Islet of Langerhans (tissue), 1 donor: ENCODE measurements at regions not wholly inside any gene's neighbourhood (a gene's known extent, or its start where the extent isn't known, plus 50 kb on each side); places are given as distances from the start of the nearest gene placed in this dataset.
"Not testable (repeated sequence)": the region's sequence is repeated elsewhere in the genome, so short reads cannot be mapped to it uniquely, and the experiment has no call there.

Source experiments
- FAIRE-seq: peaks from one replicate; lab custom pipeline; 2011; peaks lifted over from hg19 to GRCh38; lab: Jason Lieb, UNC

- FAIRE-seq: no peak
These were observed 199.2 kb upstream of the SLC39A10 start for GRCh38 chr2:195457873-195458272.

GRCh38 chr2:195456771-195457170, 200.3 kb upstream of the SLC39A10 start:
- FAIRE-seq: no peak

- FAIRE-seq: no peak
These were observed 205.9 kb upstream of the SLC39A10 start for GRCh38 chr2:195451160-195451559.

GRCh38 chr2:195450552-195451113, 206.4 kb upstream of the SLC39A10 start:
- FAIRE-seq: no peak

DNA sequence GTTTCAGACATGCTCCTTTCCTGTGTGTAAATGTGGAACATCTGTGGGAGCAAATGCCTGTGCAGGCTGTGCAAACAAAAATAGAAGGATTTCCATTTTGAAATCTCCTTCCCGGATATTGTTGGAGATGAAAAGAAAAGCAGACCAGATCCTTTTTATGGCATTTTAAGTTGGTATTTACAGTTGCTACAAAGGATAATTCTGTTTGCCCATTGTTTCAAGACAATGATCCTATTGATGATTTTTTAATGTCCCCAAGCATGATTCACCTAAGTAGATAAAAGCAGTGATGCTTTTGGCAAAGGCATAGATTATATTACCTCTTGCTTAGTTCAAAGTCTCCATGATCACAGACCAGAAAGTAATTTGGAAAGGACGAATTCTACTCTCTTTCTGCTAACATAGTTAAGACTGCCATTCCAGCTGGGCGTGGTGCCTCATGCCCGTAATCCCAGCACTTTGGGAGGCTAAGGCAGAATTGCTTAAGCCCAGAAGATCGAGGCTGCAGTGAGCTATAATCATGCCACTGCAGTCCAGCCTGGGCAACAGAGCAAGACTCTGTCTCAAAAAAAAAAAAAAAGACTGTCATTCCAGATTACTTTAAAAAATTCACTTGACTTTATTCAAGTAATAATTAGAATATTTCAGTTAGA, 209.6 kb upstream of the SLC39A10 start:
- no peak for FAIRE-seq

GRCh38 chr2:195445639-195446038, 211.4 kb upstream of the SLC39A10 start:
- no peak for FAIRE-seq

DNA sequence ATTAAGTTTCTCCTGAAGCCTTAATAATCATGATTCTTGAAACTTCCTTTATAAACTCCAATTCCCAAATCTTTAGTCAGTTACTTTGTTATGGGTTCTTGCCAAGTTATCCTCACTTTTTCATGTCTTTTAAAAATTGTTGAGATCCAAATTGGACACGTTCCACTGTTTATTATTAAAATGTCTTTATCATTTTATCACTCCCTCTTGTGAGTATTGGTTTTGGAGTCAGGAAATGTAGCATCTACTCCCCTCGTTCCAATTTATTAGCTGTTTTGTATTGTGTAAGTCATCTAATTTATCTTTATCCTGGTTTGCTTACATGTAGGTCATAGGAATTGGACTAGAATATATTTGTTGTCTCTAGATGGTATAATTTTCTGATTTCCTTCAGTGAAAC, 213.1 kb upstream of the SLC39A10 start:
- no peak for FAIRE-seq

- no peak for FAIRE-seq
These were observed 214.4 kb upstream of the SLC39A10 start for GRCh38 chr2:195442458-195443175.

DNA sequence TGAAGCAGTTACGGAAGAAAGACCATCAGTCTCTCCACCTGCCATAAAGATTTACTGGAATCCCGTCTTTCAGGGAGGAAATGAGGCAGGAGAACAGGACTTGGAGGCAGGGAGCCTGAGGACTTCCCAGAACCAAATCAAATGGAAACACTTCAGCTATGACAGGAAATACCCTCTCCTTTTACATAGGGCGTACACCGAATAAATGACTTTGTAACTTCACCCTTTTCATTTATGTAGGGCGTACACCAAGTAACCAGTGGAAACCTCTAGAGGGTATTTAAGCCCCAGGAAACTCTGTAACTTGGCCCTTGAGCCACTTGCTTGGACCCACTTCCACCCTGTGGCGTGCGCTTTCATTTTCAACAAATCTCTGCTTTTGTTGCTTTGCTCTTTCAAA, 218.3 kb upstream of the SLC39A10 start:
- no peak for FAIRE-seq

GRCh38 chr2:195437521-195437920, 219.5 kb upstream of the SLC39A10 start:
- no peak for FAIRE-seq

DNA sequence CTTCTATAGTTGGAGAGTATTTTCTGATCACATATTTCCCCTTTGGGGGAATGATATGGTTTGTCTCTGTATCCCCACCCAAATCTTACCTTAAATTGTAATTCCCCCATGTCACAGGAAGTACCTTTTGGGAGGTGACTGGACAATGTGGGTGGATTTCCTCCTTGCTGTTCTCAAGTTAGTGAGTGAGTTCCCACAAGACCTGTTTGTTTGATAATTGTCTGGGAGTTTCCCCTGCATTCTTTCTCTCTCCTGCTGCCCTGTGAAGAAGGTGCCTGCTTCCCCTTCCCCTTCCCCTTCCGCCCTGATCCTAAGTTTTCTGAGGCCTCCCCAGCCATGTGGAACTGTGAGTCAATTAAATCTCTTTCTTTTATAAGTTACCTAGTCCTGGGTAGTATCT, 222.7 kb upstream of the SLC39A10 start:
- FAIRE-seq: no peak

GRCh38 chr2:195433729-195434128, 223.3 kb upstream of the SLC39A10 start:
- not testable (repeated sequence) for FAIRE-seq

DNA sequence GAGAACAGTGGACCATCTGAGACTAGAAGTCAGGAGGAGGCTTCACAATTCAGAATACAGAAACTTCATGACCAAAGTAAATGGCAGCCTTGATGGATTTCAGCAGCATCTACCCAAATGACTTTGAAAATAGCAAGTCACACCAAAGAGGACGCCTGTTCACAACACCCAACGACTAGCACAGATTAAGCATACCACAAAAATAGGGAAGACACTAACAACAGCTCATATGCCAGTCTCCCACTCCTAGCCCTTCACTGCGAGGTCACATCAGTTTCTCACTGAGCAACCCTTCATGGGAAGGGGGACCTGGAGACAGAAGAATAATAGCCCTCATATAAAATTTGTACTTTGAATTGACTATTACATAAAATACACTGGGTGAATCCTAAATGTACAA, 228.4 kb upstream of the SLC39A10 start:
- no peak for FAIRE-seq

- FAIRE-seq: no peak
These were observed 231.7 kb upstream of the SLC39A10 start for GRCh38 chr2:195425328-195425727.

- no peak for FAIRE-seq
These were observed 238.0 kb upstream of the SLC39A10 start for GRCh38 chr2:195419033-195419432.

GRCh38 chr2:195414537-195415100, 242.4 kb upstream of the SLC39A10 start:
- FAIRE-seq: no peak

GRCh38 chr2:195413944-195414343, 243.1 kb upstream of the SLC39A10 start:
- FAIRE-seq: no peak

GRCh38 chr2:195413422-195413821, 243.6 kb upstream of the SLC39A10 start:
- no peak for FAIRE-seq

GRCh38 chr2:195411219-195411687, 245.8 kb upstream of the SLC39A10 start:
- no peak for FAIRE-seq

DNA sequence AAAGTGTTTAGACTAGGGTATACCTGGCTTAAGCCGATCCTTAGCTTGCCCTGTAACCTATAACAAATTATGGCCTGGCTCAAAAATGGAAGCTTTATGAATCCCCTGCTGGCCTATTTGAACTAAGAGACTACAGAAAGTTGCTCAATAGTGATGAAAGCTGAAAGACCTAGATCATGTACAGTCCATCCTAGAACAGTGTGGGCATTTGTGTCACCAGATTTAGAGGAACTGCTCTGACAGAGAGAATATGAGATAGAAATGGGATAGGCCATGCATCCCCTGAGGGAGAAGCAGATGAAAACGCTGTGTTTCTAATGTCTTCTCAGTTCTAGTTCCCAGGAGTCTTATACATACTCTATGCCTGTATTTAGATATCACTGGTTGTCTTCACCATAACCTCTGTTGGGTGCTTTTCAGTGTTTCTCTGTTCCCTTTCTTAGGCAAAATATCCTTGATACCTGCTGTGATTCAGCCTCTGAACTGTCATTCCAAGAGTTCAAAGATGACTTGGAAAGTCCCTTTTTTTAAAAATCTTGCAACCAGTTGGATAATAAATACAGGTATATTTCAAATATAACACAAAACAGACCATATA, 246.9 kb upstream of the SLC39A10 start:
- no peak for FAIRE-seq

GRCh38 chr2:195408811-195409210, 248.2 kb upstream of the SLC39A10 start:
- no peak for FAIRE-seq

DNA sequence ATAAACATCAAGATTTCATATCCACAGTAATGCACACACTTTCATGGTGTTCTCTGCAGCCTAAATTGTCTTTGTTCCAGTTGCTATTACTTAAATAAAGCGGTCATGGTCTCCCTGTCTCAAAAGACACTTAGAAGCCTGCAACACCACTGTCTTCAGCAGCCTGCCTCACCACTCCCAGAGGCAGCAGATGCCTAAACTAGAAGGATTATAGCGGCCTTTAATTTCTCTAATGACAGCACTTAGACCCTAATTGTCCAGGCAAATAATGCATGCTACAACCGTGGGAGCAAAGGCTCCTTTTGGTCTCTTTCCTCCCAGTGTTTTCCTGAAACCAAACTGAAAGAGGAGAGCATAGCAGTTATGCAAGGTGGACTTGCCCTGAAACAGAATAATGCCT, 248.8 kb upstream of the SLC39A10 start:
- FAIRE-seq: no peak

DNA sequence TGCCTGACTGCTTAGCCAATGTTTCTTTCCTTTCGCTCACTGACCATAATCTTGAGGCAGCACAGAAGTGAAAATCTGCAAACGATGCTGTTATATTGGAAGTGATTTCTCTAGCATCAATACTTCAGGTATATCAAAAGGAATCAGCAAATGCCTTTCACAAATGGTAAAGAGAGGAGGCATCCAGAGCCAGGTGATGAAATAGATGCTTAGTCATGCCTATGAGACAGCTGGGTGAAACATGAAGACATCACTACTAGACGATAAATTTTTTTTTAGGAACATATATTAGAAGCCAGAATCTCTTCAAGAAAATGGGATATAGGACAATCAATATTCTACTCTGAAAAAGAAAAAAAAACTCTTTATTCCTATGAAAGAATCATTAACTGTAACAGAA, 249.2 kb upstream of the SLC39A10 start:
- no peak for FAIRE-seq
